SK-N-SH (cell line): ENCODE measurements at regions not wholly inside any gene's neighbourhood (a gene's known extent, or its start where the extent isn't known, plus 50 kb on each side); places are given as distances from the start of the nearest gene placed in this dataset.

Source experiments
- CTCF ChIA-PET: fragments of 300-600, 350-600 bp; formaldehyde crosslinking; extraction: SDS; loops from one replicate; lab custom pipeline; 2021; lab: Yijun Ruan, JAX
- POLR2A ChIA-PET: fragments of 350-600 bp; sonication (Branson Sonifier 250); formaldehyde crosslinking; extraction: SDS; loops from one replicate; lab custom pipeline; 2020; ENCODE audit warnings: antibody characterized with exemption, inconsistent platforms; lab: Yijun Ruan, JAX
- DNase-seq: peaks from one replicate; pipeline ENCODE4 v3.0.0; 2012
- H2AFZ ChIP-seq: fragments of 200-600 bp; sonication (generic); 2 replicates; pipeline ENCODE4 v1.8.1; 2016; ENCODE audit warnings: antibody characterized with exemption, mild to moderate bottlenecking, low read depth
- H3F3A ChIP-seq: fragments of 200-600 bp; sonication (generic); replicated peaks from 2 replicates; pipeline ENCODE3; 2016; ENCODE audit warnings: antibody characterized with exemption, mild to moderate bottlenecking; ENCODE audit not compliant: insufficient read depth
- H3K27ac ChIP-seq, 2 experiments: fragments of 200-500 bp in 1 of 2; fragments of 200-600 bp in 1 of 2; sonication (Bioruptor generic) in 1 of 2; sonication (generic), shearing (Covaris generic) in 1 of 2; 2 replicates each; pipeline versions ENCODE4 v1.5.1 to v1.6.1; 2014 to 2016; ENCODE audit warnings: low read depth in 2 of 2, inconsistent platforms in 1 of 2, low read length in 1 of 2, mild to moderate bottlenecking in 1 of 2, mixed read lengths in 1 of 2
- H3K27me3 ChIP-seq: fragments of 200-600 bp; sonication (generic), shearing (Covaris generic); 2 replicates; pipeline ENCODE4 v1.6.1; 2016; ENCODE audit warnings: mixed run types; ENCODE audit not compliant: insufficient read depth
- H3K36me3 ChIP-seq, 2 experiments: fragments of 200-500 bp in 1 of 2; fragments of 200-600 bp in 1 of 2; sonication (Bioruptor generic) in 1 of 2; sonication (generic) in 1 of 2; replicated peaks in 1 of 2; 2 replicates each; pipeline versions ENCODE3 to v1.5.1; 2014 to 2016; ENCODE audit warnings: low read length in 1 of 2, mild to moderate bottlenecking in 1 of 2; ENCODE audit not compliant: insufficient read depth in 2 of 2, control insufficient read depth in 1 of 2
- H3K4me1 ChIP-seq, 2 experiments: fragments of 200-500 bp in 1 of 2; fragments of 200-600 bp in 1 of 2; sonication (Bioruptor generic) in 1 of 2; sonication (generic), shearing (Covaris generic) in 1 of 2; 2 replicates each; pipeline versions ENCODE4 v1.5.1 to v1.6.1; 2014 to 2016; ENCODE audit warnings: low read depth in 1 of 2, low read length in 1 of 2, mixed run types in 1 of 2; ENCODE audit not compliant: insufficient read depth in 2 of 2, control insufficient read depth in 1 of 2
- H3K4me2 ChIP-seq: fragments of 200-600 bp; sonication (generic), shearing (Covaris generic); 2 replicates; pipeline ENCODE4 v1.6.1; 2017; ENCODE audit warnings: mixed run types
- H3K4me3 ChIP-seq, 2 experiments: fragments of 200-500 bp in 1 of 2; fragments of 200-600 bp in 1 of 2; sonication (Bioruptor generic) in 1 of 2; sonication (generic), shearing (Covaris generic) in 1 of 2; 2 replicates each; pipeline versions ENCODE4 v1.5.1 to v1.8.1; 2014 to 2016; ENCODE audit warnings: low read depth in 2 of 2, inconsistent platforms in 1 of 2, low read length in 1 of 2, mild to moderate bottlenecking in 1 of 2, mixed read lengths in 1 of 2, moderate library complexity in 1 of 2
- H3K79me2 ChIP-seq: fragments of 200-600 bp; sonication (generic); 2 replicates; pipeline ENCODE4 v1.8.1; 2017; ENCODE audit warnings: mild to moderate bottlenecking; ENCODE audit not compliant: insufficient read depth
- H3K9ac ChIP-seq: fragments of 200-600 bp; sonication (generic); 2 replicates; pipeline ENCODE4 v1.6.1; 2017; ENCODE audit warnings: mixed run types
- H3K9me2 ChIP-seq: fragments of 200-600 bp; sonication (generic); 2 replicates; pipeline ENCODE4 v1.6.1; 2017; ENCODE audit warnings: mixed run types
- H3K9me3 ChIP-seq: fragments of 200-600 bp; sonication (generic); 2 replicates; pipeline ENCODE4 v1.6.1; 2017; ENCODE audit warnings: mixed run types, mild to moderate bottlenecking, moderate library complexity
- H4K20me1 ChIP-seq: fragments of 200-600 bp; sonication (generic); 2 replicates; pipeline ENCODE4 v1.6.1; 2017; ENCODE audit warnings: mild to moderate bottlenecking, mixed run types; ENCODE audit not compliant: insufficient read depth
- CHD2 ChIP-seq: fragments of 150-350 bp; IDR thresholded peaks from 2 replicates; pipeline ENCODE4 v1.6.1; 2018; ENCODE audit warnings: low read length; ENCODE audit not compliant: partially characterized antibody
- ELF1 ChIP-seq: IDR thresholded peaks from 2 replicates; pipeline ENCODE4 v1.4.0; 2012
- EP300 ChIP-seq, 2 experiments: IDR thresholded peaks; 2 replicates each; pipeline versions ENCODE4 v1.4.0 to v1.6.1; 2012; ENCODE audit warnings: borderline replicate concordance in 1 of 2, low read depth in 1 of 2, low read length in 1 of 2
- FOXJ3 ChIP-seq: sonication (generic); formaldehyde crosslinking; IDR thresholded peaks from 2 replicates; pipeline ENCODE4 v1.5.1; 2020; ENCODE audit warnings: mild to moderate bottlenecking, missing genetic modification reagents
- GATA2 ChIP-seq: sonication (generic); formaldehyde crosslinking; IDR thresholded peaks from 2 replicates; pipeline ENCODE4 v1.5.0; 2020; ENCODE audit warnings: mild to moderate bottlenecking, missing genetic modification reagents
- JUND ChIP-seq: IDR thresholded peaks from 2 replicates; pipeline ENCODE4 v1.4.0; 2012
- MEF2A ChIP-seq: IDR thresholded peaks from 2 replicates; pipeline ENCODE4 v1.4.0; 2012; ENCODE audit warnings: low read depth, borderline replicate concordance
- MXI1 ChIP-seq: IDR thresholded peaks from 2 replicates; pipeline ENCODE4 v1.6.1; 2012; ENCODE audit warnings: mild to moderate bottlenecking, low read depth, low read length, improper control_type of control experiment
- NFIC ChIP-seq: IDR thresholded peaks from 2 replicates; pipeline ENCODE4 v1.4.0; 2012; ENCODE audit warnings: borderline replicate concordance
- NRF1 ChIP-seq: IDR thresholded peaks from 2 replicates; pipeline ENCODE4 v1.6.1; 2012; ENCODE audit warnings: low read depth, mild to moderate bottlenecking, low read length
- POLR2AphosphoS5 ChIP-seq: IDR thresholded peaks from 2 replicates; pipeline ENCODE4 v1.6.1; 2012; ENCODE audit warnings: low read depth, low read length
- RFX5 ChIP-seq: IDR thresholded peaks from 2 replicates; pipeline ENCODE4 v1.6.1; 2012; ENCODE audit warnings: mild to moderate bottlenecking, improper control_type of control experiment, low read length
- RXRA ChIP-seq: IDR thresholded peaks from 2 replicates; pipeline ENCODE4 v1.4.0; 2012; ENCODE audit warnings: low read depth, mild to moderate bottlenecking, borderline replicate concordance
- TAF1 ChIP-seq: IDR thresholded peaks from 2 replicates; pipeline ENCODE4 v1.6.1; 2012; ENCODE audit warnings: low read depth, mild to moderate bottlenecking, low read length, moderate library complexity, borderline replicate concordance
- TCF12 ChIP-seq: IDR thresholded peaks from 2 replicates; pipeline ENCODE4 v1.4.0; 2012
- TEAD4 ChIP-seq: IDR thresholded peaks from 2 replicates; pipeline ENCODE4 v1.4.0; 2012; ENCODE audit warnings: mild to moderate bottlenecking, borderline replicate concordance; ENCODE audit not compliant: insufficient read depth
- WGBS: methylation state at CpG from one replicate; pipeline ENCODE4 v1.1.6; 2017; ENCODE audit warnings: low lambda C conversion rate; 5-methylcytosine and 5-hydroxymethylcytosine counted together
- TF ChIP-seq, protein P1 (sequence below): fragments of 200-600 bp; sonication (generic); IDR thresholded peaks from 2 replicates; pipeline ENCODE4 v1.6.1; 2017; ENCODE audit warnings: antibody characterized with exemption, mild to moderate bottlenecking, moderate library complexity
- TF ChIP-seq, protein P2 (sequence below): fragments of 150-350 bp; IDR thresholded peaks from 2 replicates; pipeline ENCODE4 v1.6.1; 2016; ENCODE audit warnings: mild to moderate bottlenecking, low read depth, low read length
- TF ChIP-seq, protein P3 (sequence below): IDR thresholded peaks from 2 replicates; pipeline ENCODE4 v1.4.0; 2012; ENCODE audit warnings: low read depth, borderline replicate concordance
- TF ChIP-seq, protein P4 (sequence below): IDR thresholded peaks from 2 replicates; pipeline ENCODE4 v1.4.0; 2012; ENCODE audit warnings: low read depth

DNA sequence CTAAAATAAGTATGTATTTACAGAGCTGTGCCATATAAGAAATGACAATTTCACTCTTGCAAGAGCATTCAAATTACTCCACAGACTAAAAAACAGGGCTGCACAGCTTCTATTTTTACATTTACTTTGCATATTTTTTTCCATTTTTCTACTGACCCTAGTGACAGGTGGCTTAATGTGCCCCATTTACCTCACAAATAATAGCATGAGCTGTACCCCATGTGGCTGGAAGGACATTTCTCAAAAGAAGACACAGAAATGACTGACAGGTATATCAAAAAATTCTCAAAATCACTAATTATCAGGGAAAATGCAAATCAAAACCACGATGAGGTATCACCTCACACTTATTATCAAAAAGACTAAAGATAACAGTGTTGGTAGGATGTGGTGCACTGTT, 1128.6 kb downstream of the SLC16A7 start:
- H3K4me1 ChIP-seq = no peaks in the 10 kb centered on the region
- POLR2A ChIA-PET = no interaction called here

More for the DNA sequence above, 1128.6 kb downstream of the SLC16A7 start:
- H3K36me3 ChIP-seq = no peaks in the 10 kb centered on the region
- H3F3A ChIP-seq = no peaks in the 10 kb centered on the region
- DNase-seq = no peak
- TF ChIP-seq TCF12 (no peak), RXRA (no peak), EP300 (IDR thresholded peaks at IDR 0.05; ENCODE audit: borderline replicate concordance in 1 of 2, low read depth in 1 of 2, low read length in 1 of 2) (no peak), ELF1 (no peak), TEAD4 (no peak), MEF2A (no peak), GATA2 (CRISPR knock-in tag) (no peak), POLR2AphosphoS5 (no peak), CHD2 (no peak), RFX5 (no peak), MXI1 (no peak), NFIC (no peak), NRF1 (no peak), FOXJ3 (CRISPR knock-in tag) (no peak), TAF1 (no peak), JUND (no peak)
- TF ChIP-seq, protein P1, sequence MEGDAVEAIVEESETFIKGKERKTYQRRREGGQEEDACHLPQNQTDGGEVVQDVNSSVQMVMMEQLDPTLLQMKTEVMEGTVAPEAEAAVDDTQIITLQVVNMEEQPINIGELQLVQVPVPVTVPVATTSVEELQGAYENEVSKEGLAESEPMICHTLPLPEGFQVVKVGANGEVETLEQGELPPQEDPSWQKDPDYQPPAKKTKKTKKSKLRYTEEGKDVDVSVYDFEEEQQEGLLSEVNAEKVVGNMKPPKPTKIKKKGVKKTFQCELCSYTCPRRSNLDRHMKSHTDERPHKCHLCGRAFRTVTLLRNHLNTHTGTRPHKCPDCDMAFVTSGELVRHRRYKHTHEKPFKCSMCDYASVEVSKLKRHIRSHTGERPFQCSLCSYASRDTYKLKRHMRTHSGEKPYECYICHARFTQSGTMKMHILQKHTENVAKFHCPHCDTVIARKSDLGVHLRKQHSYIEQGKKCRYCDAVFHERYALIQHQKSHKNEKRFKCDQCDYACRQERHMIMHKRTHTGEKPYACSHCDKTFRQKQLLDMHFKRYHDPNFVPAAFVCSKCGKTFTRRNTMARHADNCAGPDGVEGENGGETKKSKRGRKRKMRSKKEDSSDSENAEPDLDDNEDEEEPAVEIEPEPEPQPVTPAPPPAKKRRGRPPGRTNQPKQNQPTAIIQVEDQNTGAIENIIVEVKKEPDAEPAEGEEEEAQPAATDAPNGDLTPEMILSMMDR = no peak
- TF ChIP-seq, protein P2, sequence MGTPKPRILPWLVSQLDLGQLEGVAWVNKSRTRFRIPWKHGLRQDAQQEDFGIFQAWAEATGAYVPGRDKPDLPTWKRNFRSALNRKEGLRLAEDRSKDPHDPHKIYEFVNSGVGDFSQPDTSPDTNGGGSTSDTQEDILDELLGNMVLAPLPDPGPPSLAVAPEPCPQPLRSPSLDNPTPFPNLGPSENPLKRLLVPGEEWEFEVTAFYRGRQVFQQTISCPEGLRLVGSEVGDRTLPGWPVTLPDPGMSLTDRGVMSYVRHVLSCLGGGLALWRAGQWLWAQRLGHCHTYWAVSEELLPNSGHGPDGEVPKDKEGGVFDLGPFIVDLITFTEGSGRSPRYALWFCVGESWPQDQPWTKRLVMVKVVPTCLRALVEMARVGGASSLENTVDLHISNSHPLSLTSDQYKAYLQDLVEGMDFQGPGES = no peak
- TF ChIP-seq, protein P3, sequence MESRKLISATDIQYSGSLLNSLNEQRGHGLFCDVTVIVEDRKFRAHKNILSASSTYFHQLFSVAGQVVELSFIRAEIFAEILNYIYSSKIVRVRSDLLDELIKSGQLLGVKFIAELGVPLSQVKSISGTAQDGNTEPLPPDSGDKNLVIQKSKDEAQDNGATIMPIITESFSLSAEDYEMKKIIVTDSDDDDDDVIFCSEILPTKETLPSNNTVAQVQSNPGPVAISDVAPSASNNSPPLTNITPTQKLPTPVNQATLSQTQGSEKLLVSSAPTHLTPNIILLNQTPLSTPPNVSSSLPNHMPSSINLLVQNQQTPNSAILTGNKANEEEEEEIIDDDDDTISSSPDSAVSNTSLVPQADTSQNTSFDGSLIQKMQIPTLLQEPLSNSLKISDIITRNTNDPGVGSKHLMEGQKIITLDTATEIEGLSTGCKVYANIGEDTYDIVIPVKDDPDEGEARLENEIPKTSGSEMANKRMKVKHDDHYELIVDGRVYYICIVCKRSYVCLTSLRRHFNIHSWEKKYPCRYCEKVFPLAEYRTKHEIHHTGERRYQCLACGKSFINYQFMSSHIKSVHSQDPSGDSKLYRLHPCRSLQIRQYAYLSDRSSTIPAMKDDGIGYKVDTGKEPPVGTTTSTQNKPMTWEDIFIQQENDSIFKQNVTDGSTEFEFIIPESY = no peak
- TF ChIP-seq, protein P4, sequence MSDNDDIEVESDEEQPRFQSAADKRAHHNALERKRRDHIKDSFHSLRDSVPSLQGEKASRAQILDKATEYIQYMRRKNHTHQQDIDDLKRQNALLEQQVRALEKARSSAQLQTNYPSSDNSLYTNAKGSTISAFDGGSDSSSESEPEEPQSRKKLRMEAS = no peak
- CTCF ChIA-PET = no interaction called here
- no peaks in the 10 kb centered on the region for H4K20me1 ChIP-seq
- no peaks in the 10 kb centered on the region for H3K79me2 ChIP-seq
- WGBS = 3% methylated on average over 1 of the region's 1 CpG
- H3K4me3 ChIP-seq = no peak overlapping the region
- H3K9ac ChIP-seq = no peak overlapping the region
- 0 out of 2 replicates have a peak, but pooled peaks cover 7% of the 10 kb centered on the region for H3K9me3 ChIP-seq
- no peak overlapping the region for H3K27ac ChIP-seq
- H3K4me2 ChIP-seq = no peak overlapping the region
- H2AFZ ChIP-seq = no peak overlapping the region
- H3K27me3 ChIP-seq = no peaks in the 10 kb centered on the region
- no peaks in the 10 kb centered on the region for H3K9me2 ChIP-seq
